ENCODE measurements at regions not wholly inside any gene's neighbourhood (a gene's known extent, or its start where the extent isn't known, plus 50 kb on each side); places are given as distances from the start of the nearest gene placed in this dataset.

DNA sequence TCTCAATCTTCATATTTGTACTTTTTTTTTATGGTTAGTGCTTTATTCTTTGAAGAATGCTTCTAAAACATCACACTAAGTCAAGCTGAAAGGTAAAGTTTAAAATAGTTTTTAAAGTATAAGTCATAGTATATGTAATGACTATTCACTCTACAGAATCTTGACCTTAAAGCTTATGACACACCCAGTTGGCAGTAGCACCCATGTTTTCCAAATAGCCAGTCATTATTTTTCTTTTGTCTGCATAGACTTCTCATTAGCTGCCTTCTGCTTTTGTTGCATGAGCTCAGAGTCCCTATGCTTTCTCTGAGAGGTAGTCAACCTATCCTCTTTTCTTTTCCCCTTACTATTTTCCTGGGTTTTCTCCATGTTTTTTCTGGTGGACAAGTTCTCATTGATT lies 231.5 kb downstream of the PCDH18 start:
- no peak for TF ChIP-seq TCF4 (CRISPR knock-in tag; IDR thresholded peaks at IDR 0.05; ENCODE audit: borderline replicate concordance)
- TF ChIP-seq, protein P1, sequence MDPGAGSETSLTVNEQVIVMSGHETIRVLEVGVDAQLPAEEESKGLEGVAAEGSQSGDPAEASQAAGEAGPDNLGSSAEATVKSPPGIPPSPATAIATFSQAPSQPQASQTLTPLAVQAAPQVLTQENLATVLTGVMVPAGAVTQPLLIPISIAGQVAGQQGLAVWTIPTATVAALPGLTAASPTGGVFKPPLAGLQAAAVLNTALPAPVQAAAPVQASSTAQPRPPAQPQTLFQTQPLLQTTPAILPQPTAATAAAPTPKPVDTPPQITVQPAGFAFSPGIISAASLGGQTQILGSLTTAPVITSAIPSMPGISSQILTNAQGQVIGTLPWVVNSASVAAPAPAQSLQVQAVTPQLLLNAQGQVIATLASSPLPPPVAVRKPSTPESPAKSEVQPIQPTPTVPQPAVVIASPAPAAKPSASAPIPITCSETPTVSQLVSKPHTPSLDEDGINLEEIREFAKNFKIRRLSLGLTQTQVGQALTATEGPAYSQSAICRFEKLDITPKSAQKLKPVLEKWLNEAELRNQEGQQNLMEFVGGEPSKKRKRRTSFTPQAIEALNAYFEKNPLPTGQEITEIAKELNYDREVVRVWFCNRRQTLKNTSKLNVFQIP (CRISPR knock-in tag; IDR thresholded peaks at IDR 0.05; ENCODE audit: borderline replicate concordance, low read depth): no peak
- TF ChIP-seq SNAI2 (CRISPR knock-in tag; IDR thresholded peaks at IDR 0.05): no peak
- no peak for TF ChIP-seq BACH2 (CRISPR knock-in tag; IDR thresholded peaks at IDR 0.05; ENCODE audit: borderline replicate concordance)
- TF ChIP-seq, protein P2, sequence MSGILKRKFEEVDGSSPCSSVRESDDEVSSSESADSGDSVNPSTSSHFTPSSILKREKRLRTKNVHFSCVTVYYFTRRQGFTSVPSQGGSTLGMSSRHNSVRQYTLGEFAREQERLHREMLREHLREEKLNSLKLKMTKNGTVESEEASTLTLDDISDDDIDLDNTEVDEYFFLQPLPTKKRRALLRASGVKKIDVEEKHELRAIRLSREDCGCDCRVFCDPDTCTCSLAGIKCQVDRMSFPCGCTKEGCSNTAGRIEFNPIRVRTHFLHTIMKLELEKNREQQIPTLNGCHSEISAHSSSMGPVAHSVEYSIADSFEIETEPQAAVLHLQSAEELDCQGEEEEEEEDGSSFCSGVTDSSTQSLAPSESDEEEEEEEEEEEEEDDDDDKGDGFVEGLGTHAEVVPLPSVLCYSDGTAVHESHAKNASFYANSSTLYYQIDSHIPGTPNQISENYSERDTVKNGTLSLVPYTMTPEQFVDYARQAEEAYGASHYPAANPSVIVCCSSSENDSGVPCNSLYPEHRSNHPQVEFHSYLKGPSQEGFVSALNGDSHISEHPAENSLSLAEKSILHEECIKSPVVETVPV (CRISPR knock-in tag; IDR thresholded peaks at IDR 0.05): no peak
- TF ChIP-seq RARB (CRISPR knock-in tag; IDR thresholded peaks at IDR 0.05): no peak
- no peak for TF ChIP-seq ZNF8 (CRISPR knock-in tag; IDR thresholded peaks at IDR 0.05)
- TF ChIP-seq ZNF70 (CRISPR knock-in tag; IDR thresholded peaks at IDR 0.05): no peak
- TF ChIP-seq, protein P3, sequence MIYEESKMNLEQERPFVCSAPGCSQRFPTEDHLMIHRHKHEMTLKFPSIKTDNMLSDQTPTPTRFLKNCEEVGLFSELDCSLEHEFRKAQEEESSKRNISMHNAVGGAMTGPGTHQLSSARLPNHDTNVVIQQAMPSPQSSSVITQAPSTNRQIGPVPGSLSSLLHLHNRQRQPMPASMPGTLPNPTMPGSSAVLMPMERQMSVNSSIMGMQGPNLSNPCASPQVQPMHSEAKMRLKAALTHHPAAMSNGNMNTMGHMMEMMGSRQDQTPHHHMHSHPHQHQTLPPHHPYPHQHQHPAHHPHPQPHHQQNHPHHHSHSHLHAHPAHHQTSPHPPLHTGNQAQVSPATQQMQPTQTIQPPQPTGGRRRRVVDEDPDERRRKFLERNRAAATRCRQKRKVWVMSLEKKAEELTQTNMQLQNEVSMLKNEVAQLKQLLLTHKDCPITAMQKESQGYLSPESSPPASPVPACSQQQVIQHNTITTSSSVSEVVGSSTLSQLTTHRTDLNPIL (CRISPR knock-in tag; IDR thresholded peaks at IDR 0.05; ENCODE audit: low read depth): no peak
- no peak for TF ChIP-seq PPARA (CRISPR knock-in tag; IDR thresholded peaks at IDR 0.05; ENCODE audit: borderline replicate concordance)
- TF ChIP-seq ARNTL (CRISPR knock-in tag; IDR thresholded peaks at IDR 0.05; ENCODE audit: borderline replicate concordance, low read depth): no peak
- TF ChIP-seq, protein P4, sequence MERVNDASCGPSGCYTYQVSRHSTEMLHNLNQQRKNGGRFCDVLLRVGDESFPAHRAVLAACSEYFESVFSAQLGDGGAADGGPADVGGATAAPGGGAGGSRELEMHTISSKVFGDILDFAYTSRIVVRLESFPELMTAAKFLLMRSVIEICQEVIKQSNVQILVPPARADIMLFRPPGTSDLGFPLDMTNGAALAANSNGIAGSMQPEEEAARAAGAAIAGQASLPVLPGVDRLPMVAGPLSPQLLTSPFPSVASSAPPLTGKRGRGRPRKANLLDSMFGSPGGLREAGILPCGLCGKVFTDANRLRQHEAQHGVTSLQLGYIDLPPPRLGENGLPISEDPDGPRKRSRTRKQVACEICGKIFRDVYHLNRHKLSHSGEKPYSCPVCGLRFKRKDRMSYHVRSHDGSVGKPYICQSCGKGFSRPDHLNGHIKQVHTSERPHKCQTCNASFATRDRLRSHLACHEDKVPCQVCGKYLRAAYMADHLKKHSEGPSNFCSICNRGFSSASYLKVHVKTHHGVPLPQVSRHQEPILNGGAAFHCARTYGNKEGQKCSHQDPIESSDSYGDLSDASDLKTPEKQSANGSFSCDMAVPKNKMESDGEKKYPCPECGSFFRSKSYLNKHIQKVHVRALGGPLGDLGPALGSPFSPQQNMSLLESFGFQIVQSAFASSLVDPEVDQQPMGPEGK (CRISPR knock-in tag; IDR thresholded peaks at IDR 0.05; ENCODE audit: borderline replicate concordance): no peak
- TF ChIP-seq CSDC2 (CRISPR knock-in tag; IDR thresholded peaks at IDR 0.05): no peak
- no peak for TF ChIP-seq ZNF565 (CRISPR knock-in tag; conservative IDR thresholded peaks at IDR 0.05; ENCODE audit: low read depth)
- ATAC-seq: no peak

DNA sequence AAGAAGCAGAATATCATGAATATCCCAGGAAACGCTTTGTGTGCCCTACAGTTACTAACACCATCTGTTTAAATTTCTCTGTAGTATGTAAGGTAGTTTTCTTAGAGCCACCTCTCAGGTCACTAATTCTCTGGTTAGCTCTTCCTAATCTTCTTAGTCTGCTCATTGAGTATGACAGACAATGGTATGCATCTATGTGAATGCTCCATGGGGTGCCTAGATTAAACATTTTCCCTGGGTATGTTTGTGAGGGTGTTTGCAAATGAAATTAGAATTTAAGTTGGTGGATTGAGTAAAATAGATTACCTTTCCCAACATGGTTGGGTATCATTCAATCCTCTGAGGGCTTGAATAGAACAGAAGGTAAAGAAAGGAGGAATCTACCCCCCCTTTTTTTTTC lies 233.0 kb downstream of the PCDH18 start:
- ATAC-seq: no peak

DNA sequence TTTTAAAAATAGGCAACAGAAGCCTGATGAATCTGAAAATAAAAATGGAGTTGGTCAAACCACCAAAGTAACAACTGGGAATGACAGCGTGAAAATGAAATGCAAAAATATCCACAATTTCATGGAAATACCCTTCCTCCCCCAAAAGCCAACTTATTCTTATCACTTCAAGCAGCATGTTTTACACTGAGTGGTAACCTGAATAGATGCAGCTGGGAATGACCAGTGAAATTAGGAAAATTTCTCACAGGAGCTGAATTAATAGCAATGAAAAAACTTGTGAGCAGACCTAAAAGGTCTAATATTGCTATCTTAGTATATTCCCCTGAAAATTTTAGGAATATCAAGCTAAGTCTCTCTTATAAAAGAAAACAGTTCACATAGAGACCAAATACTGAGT lies 239.0 kb downstream of the PCDH18 start:
- no peak for ATAC-seq
- TF ChIP-seq TCF4 (CRISPR knock-in tag; IDR thresholded peaks at IDR 0.05; ENCODE audit: borderline replicate concordance): no peak
- TF ChIP-seq, protein P2 (CRISPR knock-in tag; IDR thresholded peaks at IDR 0.05): no peak
- TF ChIP-seq, protein P4 (CRISPR knock-in tag; IDR thresholded peaks at IDR 0.05; ENCODE audit: borderline replicate concordance): no peak
- TF ChIP-seq, protein P5, sequence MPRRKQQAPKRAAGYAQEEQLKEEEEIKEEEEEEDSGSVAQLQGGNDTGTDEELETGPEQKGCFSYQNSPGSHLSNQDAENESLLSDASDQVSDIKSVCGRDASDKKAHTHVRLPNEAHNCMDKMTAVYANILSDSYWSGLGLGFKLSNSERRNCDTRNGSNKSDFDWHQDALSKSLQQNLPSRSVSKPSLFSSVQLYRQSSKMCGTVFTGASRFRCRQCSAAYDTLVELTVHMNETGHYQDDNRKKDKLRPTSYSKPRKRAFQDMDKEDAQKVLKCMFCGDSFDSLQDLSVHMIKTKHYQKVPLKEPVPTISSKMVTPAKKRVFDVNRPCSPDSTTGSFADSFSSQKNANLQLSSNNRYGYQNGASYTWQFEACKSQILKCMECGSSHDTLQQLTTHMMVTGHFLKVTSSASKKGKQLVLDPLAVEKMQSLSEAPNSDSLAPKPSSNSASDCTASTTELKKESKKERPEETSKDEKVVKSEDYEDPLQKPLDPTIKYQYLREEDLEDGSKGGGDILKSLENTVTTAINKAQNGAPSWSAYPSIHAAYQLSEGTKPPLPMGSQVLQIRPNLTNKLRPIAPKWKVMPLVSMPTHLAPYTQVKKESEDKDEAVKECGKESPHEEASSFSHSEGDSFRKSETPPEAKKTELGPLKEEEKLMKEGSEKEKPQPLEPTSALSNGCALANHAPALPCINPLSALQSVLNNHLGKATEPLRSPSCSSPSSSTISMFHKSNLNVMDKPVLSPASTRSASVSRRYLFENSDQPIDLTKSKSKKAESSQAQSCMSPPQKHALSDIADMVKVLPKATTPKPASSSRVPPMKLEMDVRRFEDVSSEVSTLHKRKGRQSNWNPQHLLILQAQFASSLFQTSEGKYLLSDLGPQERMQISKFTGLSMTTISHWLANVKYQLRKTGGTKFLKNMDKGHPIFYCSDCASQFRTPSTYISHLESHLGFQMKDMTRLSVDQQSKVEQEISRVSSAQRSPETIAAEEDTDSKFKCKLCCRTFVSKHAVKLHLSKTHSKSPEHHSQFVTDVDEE (CRISPR knock-in tag; IDR thresholded peaks at IDR 0.05): no peak
- TF ChIP-seq SNAI2 (CRISPR knock-in tag; IDR thresholded peaks at IDR 0.05): no peak
- TF ChIP-seq ZFP30 (CRISPR knock-in tag; IDR thresholded peaks at IDR 0.05): no peak
- no peak for TF ChIP-seq ZFP3 (CRISPR knock-in tag; IDR thresholded peaks at IDR 0.05)
- TF ChIP-seq BACH2 (CRISPR knock-in tag; IDR thresholded peaks at IDR 0.05; ENCODE audit: borderline replicate concordance): no peak
- TF ChIP-seq, protein P1 (CRISPR knock-in tag; IDR thresholded peaks at IDR 0.05; ENCODE audit: borderline replicate concordance, low read depth): no peak
- TF ChIP-seq ZNF8 (CRISPR knock-in tag; IDR thresholded peaks at IDR 0.05): no peak
- TF ChIP-seq CSDC2 (CRISPR knock-in tag; IDR thresholded peaks at IDR 0.05): no peak
- TF ChIP-seq ISL1 (CRISPR knock-in tag; IDR thresholded peaks at IDR 0.05): no peak
- TF ChIP-seq ZNF70 (CRISPR knock-in tag; IDR thresholded peaks at IDR 0.05): no peak
- no peak for TF ChIP-seq RARB (CRISPR knock-in tag; IDR thresholded peaks at IDR 0.05)
- TF ChIP-seq ZC3H10 (CRISPR knock-in tag; IDR thresholded peaks at IDR 0.05): no peak
- TF ChIP-seq, protein P3 (CRISPR knock-in tag; IDR thresholded peaks at IDR 0.05; ENCODE audit: low read depth): no peak
- TF ChIP-seq OSR1 (CRISPR knock-in tag; IDR thresholded peaks at IDR 0.05): no peak
- TF ChIP-seq ZNF565 (CRISPR knock-in tag; conservative IDR thresholded peaks at IDR 0.05; ENCODE audit: low read depth): no peak

More for the DNA sequence above, 233.0 kb downstream of the PCDH18 start:
- TF ChIP-seq ESRRG (CRISPR knock-in tag; IDR thresholded peaks at IDR 0.05) (no peak), OSR1 (CRISPR knock-in tag; IDR thresholded peaks at IDR 0.05) (no peak), ZC3H10 (CRISPR knock-in tag; IDR thresholded peaks at IDR 0.05) (no peak)

Measured in SK-N-SH treated with all-trans-retinoic acid at 6 μM for 48 hours (cell line).